SKM-1 (cell line): ENCODE measurements at regions not wholly inside any gene's neighbourhood (a gene's known extent, or its start where the extent isn't known, plus 50 kb on each side); places are given as distances from the start of the nearest gene placed in this dataset.
"Not testable (repeated sequence)": the region's sequence is repeated elsewhere in the genome, so short reads cannot be mapped to it uniquely, and the experiment has no call there.

Source experiments
- DNase-seq: peaks from one replicate; lab custom pipeline; 2025; ENCODE audit not compliant: unreplicated experiment; lab: John Stamatoyannopoulos, UW

GRCh38 chr2:62334440-62335058 is 138.6 kb downstream of the B3GNT2 start:
- no peak for DNase-seq

GRCh38 chr2:62334009-62334408 is 138.1 kb downstream of the B3GNT2 start:
- no peak for DNase-seq

- DNase-seq: no peak
Observed at GRCh38 chr2:62330959-62331358, 135.0 kb downstream of the B3GNT2 start.

GRCh38 chr2:62329797-62330196 is 133.9 kb downstream of the B3GNT2 start:
- DNase-seq: no peak

- DNase-seq: no peak
Observed at GRCh38 chr2:62326735-62327134, 130.8 kb downstream of the B3GNT2 start.

GRCh38 chr2:62325398-62325797 is 129.5 kb downstream of the B3GNT2 start:
- DNase-seq: peak; percentile 30

GRCh38 chr2:62321380-62322289 is 125.7 kb downstream of the B3GNT2 start:
- DNase-seq: no peak

GRCh38 chr2:62320657-62321357 is 124.9 kb downstream of the B3GNT2 start:
- no peak for DNase-seq

- DNase-seq: not testable (repeated sequence)
Observed at GRCh38 chr2:62320137-62320536, 124.2 kb downstream of the B3GNT2 start.

- DNase-seq: no peak
Observed at GRCh38 chr2:62319070-62319469, 123.2 kb downstream of the B3GNT2 start.

GRCh38 chr2:62315476-62315875 is 119.6 kb downstream of the B3GNT2 start:
- DNase-seq: no peak

GRCh38 chr2:62314291-62314690 is 118.4 kb downstream of the B3GNT2 start:
- DNase-seq: no peak

- no peak for DNase-seq
Observed at GRCh38 chr2:62313449-62314227, 117.7 kb downstream of the B3GNT2 start.

- DNase-seq: no peak
Observed at GRCh38 chr2:62309465-62310091, 113.7 kb downstream of the B3GNT2 start.

- no peak for DNase-seq
Observed at GRCh38 chr2:62309081-62309464, 113.2 kb downstream of the B3GNT2 start.

- no peak for DNase-seq
Observed at GRCh38 chr2:62307469-62308389, 111.8 kb downstream of the B3GNT2 start.

GRCh38 chr2:62306751-62307468 is 111.0 kb downstream of the B3GNT2 start:
- no peak for DNase-seq

GRCh38 chr2:62305421-62306176 is 109.7 kb downstream of the B3GNT2 start:
- no peak for DNase-seq
